Memory B cell (primary cell): ENCODE measurements at regions not wholly inside any gene's neighbourhood (a gene's known extent, or its start where the extent isn't known, plus 50 kb on each side); places are given as distances from the start of the nearest gene placed in this dataset.

Source experiments
- ATAC-seq: fragments of 150-1000 bp; cut with Tn5 transposase; 2 replicates; pipeline ENCODE4 v1.10.0; 2021; ENCODE audit warnings: low read depth, mild to moderate bottlenecking, moderate library complexity
- DNase-seq, 2 donors: peaks; one replicate each; pipeline ENCODE4 v3.0.0; 2022; ENCODE audit warnings: low spot score in 2 of 2
- H3K27ac Mint-ChIP-seq: one replicate; pipeline ENCODE4 v1.8.0; 2022; ENCODE audit warnings: mild to moderate bottlenecking, moderate library complexity, mixed read lengths
- H3K27me3 Mint-ChIP-seq: one replicate; pipeline ENCODE4 v1.8.0; 2022; ENCODE audit warnings: mixed read lengths
- H3K36me3 Mint-ChIP-seq: one replicate; pipeline ENCODE4 v1.8.0; 2022; ENCODE audit warnings: mild to moderate bottlenecking, mixed read lengths
- H3K4me1 Mint-ChIP-seq: one replicate; pipeline ENCODE4 v1.8.0; 2022; ENCODE audit warnings: mixed read lengths
- H3K4me3 Mint-ChIP-seq: one replicate; pipeline ENCODE4 v1.8.0; 2022; ENCODE audit warnings: mild to moderate bottlenecking, moderate library complexity, mixed read lengths
- H3K9me3 Mint-ChIP-seq: one replicate; pipeline ENCODE4 v1.8.0; 2022; ENCODE audit warnings: mixed read lengths

GRCh38 chr12:85662207-85662602, 174.0 kb downstream of the RASSF9 start:
- no peak for DNase-seq

GRCh38 chr12:85663631-85664030, 172.6 kb downstream of the RASSF9 start:
- ATAC-seq, result no peak
- DNase-seq, result no peak
- Mint-ChIP-seq H3K4me1 (no peaks in the 10 kb centered on the region), H3K27ac (no peak overlapping the region), H3K27me3 (no peaks in the 10 kb centered on the region), H3K4me3 (no peak overlapping the region), H3K36me3 (no peaks in the 10 kb centered on the region), H3K9me3 (peaks cover 5% of the 10 kb centered on the region)

More at GRCh38 chr12:85662207-85662602, 174.0 kb downstream of the RASSF9 start:
- Mint-ChIP-seq H3K27ac (no peak overlapping the region), H3K9me3 (peaks cover 8% of the 10 kb centered on the region), H3K36me3 (no peaks in the 10 kb centered on the region), H3K4me1 (no peaks in the 10 kb centered on the region), H3K4me3 (no peak overlapping the region), H3K27me3 (no peaks in the 10 kb centered on the region)
- ATAC-seq, result no peak

DNA sequence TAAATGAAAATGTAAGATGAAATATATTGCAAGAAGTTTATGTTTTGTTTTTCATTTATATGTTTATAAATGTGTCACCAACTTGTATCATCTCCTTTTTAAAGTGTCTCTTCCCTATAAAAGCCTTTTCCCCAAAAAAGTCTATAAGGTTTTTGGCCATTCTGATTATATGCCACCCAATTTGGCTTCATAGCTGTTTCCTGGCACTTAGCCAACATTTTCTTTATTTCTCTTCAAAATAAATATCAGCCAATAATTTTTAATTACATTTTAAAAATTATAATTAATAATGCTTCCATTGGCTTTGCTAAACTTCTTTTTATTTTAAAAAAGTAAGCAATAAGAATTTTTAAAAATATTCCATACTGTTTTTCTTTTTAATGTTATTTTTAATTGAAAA, 171.8 kb downstream of the RASSF9 start:
- Mint-ChIP-seq H3K36me3 (no peaks in the 10 kb centered on the region), H3K4me1 (no peaks in the 10 kb centered on the region), H3K9me3 (peaks cover 3% of the 10 kb centered on the region), H3K27me3 (no peaks in the 10 kb centered on the region), H3K4me3 (no peak overlapping the region), H3K27ac (no peak overlapping the region)
- ATAC-seq, result no peak
- DNase-seq, result no peak

DNA sequence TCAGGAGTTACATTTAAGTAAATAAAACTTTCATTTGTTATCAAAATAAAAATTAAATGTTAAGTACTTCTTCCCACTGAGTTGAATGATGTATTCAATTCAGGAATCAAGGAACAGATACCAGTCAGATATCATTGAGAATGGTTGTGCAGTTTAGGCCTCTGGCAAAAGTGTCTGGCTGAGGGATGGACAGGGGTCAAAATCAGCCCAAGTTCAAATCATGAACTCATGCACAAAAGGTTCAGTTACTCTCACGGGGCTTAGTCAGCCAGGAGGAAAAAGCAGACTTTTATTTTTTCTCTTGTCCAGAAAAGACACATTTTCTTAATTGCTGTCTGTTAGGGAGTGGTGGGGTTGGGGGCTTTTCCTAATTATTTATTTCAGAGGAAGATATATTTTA, 166.3 kb downstream of the RASSF9 start:
- Mint-ChIP-seq H3K4me3 (no peak overlapping the region), H3K9me3 (peaks cover 3% of the 10 kb centered on the region), H3K27ac (no peak overlapping the region), H3K27me3 (no peaks in the 10 kb centered on the region), H3K4me1 (no peaks in the 10 kb centered on the region), H3K36me3 (no peaks in the 10 kb centered on the region)
- DNase-seq (no peak), ATAC-seq (no peak)

- peaks cover 3% of the 10 kb centered on the region for H3K9me3 Mint-ChIP-seq
- ATAC-seq (no peak), DNase-seq (no peak)
- H3K27me3 Mint-ChIP-seq, result no peaks in the 10 kb centered on the region
- H3K27ac Mint-ChIP-seq, result no peak overlapping the region
- H3K36me3 Mint-ChIP-seq, result no peaks in the 10 kb centered on the region
- no peak overlapping the region for H3K4me3 Mint-ChIP-seq
- no peaks in the 10 kb centered on the region for H3K4me1 Mint-ChIP-seq
These were observed 163.8 kb downstream of the RASSF9 start for GRCh38 chr12:85672436-85672835.

GRCh38 chr12:85673921-85674420, 162.2 kb downstream of the RASSF9 start:
- no peak for ATAC-seq
- H3K4me3 Mint-ChIP-seq, result no peak overlapping the region
- peaks cover 3% of the 10 kb centered on the region for H3K9me3 Mint-ChIP-seq
- no peaks in the 10 kb centered on the region for H3K36me3 Mint-ChIP-seq
- H3K27ac Mint-ChIP-seq, result no peak overlapping the region
- no peaks in the 10 kb centered on the region for H3K27me3 Mint-ChIP-seq
- H3K4me1 Mint-ChIP-seq, result no peaks in the 10 kb centered on the region
- no peak for DNase-seq

DNA sequence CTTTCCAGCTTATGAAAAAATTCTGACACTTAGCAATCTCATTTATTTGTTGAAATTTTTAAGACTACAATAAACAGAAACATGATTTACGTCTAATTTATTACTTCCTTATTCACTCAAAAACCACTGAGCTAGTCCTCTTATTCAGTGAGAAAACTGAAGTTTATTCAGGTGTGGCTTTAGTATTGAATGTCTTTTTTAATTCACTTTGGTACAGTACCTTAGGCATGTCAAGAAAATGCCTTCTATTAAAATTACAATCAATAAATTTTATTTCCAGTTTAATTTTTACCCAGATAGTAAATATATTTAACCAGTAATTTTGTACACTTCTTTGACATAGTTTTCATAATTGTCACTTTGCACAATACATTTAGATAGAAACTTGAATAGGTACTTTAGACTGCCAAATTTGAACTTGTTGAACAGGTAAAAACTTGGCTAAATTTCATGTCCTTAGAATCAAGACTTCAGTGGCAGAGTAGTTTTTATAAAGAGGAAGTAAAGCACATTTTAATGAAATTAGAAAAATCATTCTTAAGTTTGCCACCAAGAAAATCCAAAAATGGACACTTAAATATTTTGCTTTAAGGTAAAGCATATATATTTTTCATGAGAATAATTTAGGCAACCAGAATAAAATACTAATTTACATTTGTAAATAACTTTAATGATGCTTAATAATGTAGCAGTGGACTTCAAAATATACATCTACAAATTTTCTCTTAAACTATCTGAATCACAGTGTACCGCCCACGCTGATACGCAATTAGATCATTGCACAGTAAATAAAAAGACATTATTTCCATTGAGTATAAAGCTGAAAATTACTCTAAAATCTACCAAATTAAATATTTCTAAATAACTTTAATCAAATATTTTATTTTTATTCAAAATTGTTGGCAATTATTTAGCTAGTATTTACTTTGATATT, 159.1 kb downstream of the RASSF9 start:
- Mint-ChIP-seq H3K9me3 (peaks cover 6% of the 10 kb centered on the region), H3K36me3 (no peaks in the 10 kb centered on the region), H3K27ac (no peak overlapping the region), H3K27me3 (no peaks in the 10 kb centered on the region), H3K4me3 (no peak overlapping the region), H3K4me1 (no peaks in the 10 kb centered on the region)
- ATAC-seq (no peak), DNase-seq (no peak)

GRCh38 chr12:85679296-85679695, 156.9 kb downstream of the RASSF9 start:
- no peak for ATAC-seq
- Mint-ChIP-seq H3K4me3 (no peak overlapping the region), H3K36me3 (no peaks in the 10 kb centered on the region), H3K27me3 (no peaks in the 10 kb centered on the region), H3K4me1 (no peaks in the 10 kb centered on the region), H3K27ac (no peak overlapping the region), H3K9me3 (peaks cover 3% of the 10 kb centered on the region)
- no peak for DNase-seq

GRCh38 chr12:85680881-85681280, 155.3 kb downstream of the RASSF9 start:
- DNase-seq (no peak), ATAC-seq (no peak)
- no peaks in the 10 kb centered on the region for H3K4me1 Mint-ChIP-seq
- H3K27me3 Mint-ChIP-seq, result no peaks in the 10 kb centered on the region
- H3K36me3 Mint-ChIP-seq, result no peaks in the 10 kb centered on the region
- H3K9me3 Mint-ChIP-seq, result peaks cover 3% of the 10 kb centered on the region
- no peak overlapping the region for H3K27ac Mint-ChIP-seq
- no peak overlapping the region for H3K4me3 Mint-ChIP-seq

- peaks cover 3% of the 10 kb centered on the region for H3K9me3 Mint-ChIP-seq
- no peaks in the 10 kb centered on the region for H3K36me3 Mint-ChIP-seq
- H3K4me1 Mint-ChIP-seq, result no peaks in the 10 kb centered on the region
- DNase-seq (no peak), ATAC-seq (no peak)
- no peaks in the 10 kb centered on the region for H3K27me3 Mint-ChIP-seq
- no peak overlapping the region for H3K4me3 Mint-ChIP-seq
- no peak overlapping the region for H3K27ac Mint-ChIP-seq
These were observed 154.9 kb downstream of the RASSF9 start for GRCh38 chr12:85681333-85681732.

DNA sequence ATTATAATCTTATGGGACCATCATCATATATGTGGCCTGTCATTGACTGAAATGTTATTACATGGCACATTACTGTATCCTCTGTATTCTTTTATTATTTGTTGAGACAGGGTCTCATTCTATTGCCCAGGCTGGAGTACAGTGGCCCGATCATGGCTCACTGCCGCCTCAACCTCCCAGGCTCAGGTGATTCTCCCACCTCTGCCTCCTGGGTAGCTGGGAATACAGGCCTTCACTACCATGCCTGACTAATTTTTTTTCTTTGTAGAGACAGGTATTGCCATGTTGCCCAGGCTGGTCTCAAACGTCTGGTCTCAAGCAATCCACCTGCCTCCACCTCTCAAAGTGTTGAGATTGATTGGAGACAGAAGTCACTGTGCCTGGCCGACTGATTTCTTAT, 153.2 kb downstream of the RASSF9 start:
- peaks cover 3% of the 10 kb centered on the region for H3K9me3 Mint-ChIP-seq
- ATAC-seq, result no peak
- no peak for DNase-seq
- no peaks in the 10 kb centered on the region for H3K27me3 Mint-ChIP-seq
- no peaks in the 10 kb centered on the region for H3K36me3 Mint-ChIP-seq
- H3K4me1 Mint-ChIP-seq, result no peaks in the 10 kb centered on the region
- no peak overlapping the region for H3K4me3 Mint-ChIP-seq
- H3K27ac Mint-ChIP-seq, result no peak overlapping the region

GRCh38 chr12:85688837-85689236, 147.4 kb downstream of the RASSF9 start:
- no peak for ATAC-seq
- no peak for DNase-seq

DNA sequence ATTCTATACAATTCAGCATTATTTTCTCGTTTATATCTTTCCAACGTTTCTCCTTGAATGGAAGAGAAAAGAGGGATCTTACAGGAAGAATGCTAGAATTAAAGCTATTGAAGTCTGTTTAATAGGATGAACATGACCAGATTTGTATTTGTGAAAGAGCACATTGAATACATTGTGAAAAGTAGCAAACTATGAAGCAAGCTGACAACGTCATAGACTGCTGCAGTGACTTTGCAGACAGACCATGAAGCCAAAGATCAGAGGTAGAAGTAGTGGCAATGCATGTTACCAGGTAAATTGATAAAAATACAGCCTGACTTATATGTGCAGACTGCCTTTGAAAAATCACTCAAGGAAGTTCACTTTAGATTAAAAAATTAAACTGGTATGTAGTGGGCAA, 146.1 kb downstream of the RASSF9 start:
- Mint-ChIP-seq H3K27me3 (no peaks in the 10 kb centered on the region), H3K36me3 (no peaks in the 10 kb centered on the region), H3K4me3 (no peak overlapping the region), H3K4me1 (no peaks in the 10 kb centered on the region), H3K27ac (no peak overlapping the region), H3K9me3 (no peaks in the 10 kb centered on the region)
- DNase-seq (no peak), ATAC-seq (no peak)

More at GRCh38 chr12:85688837-85689236, 147.4 kb downstream of the RASSF9 start:
- Mint-ChIP-seq H3K4me1 (no peaks in the 10 kb centered on the region), H3K27ac (no peak overlapping the region), H3K9me3 (no peaks in the 10 kb centered on the region), H3K27me3 (no peaks in the 10 kb centered on the region), H3K4me3 (no peak overlapping the region), H3K36me3 (no peaks in the 10 kb centered on the region)

DNA sequence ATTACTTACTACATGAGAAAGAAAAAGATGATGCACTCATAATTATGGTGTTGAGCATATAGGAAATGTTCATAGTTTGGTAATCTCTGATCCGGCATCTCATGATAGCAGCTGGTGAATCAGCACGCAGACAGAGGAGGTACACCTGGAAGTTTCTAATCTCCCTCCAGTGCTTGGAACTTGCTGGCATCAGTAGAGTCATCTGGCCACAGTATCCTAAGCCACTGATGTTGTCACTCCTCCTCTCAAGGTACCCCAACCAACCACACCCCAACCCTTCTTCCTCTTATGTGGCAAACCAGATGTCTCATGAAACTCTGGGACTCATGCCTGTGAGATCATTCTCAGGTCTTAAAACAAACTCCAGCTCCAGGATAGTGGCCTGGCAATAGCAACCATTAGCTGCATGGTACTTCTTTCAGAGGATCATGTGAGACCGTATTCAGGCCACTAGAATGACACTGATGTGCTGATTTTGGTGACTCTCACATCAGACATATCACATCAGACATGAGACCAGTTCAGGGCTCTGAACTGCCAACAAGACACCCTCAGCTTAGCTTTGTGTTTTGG, 143.0 kb downstream of the RASSF9 start:
- no peaks in the 10 kb centered on the region for H3K4me1 Mint-ChIP-seq
- H3K27me3 Mint-ChIP-seq, result no peaks in the 10 kb centered on the region
- no peak overlapping the region for H3K4me3 Mint-ChIP-seq
- DNase-seq, result no peak
- H3K9me3 Mint-ChIP-seq, result no peaks in the 10 kb centered on the region
- H3K36me3 Mint-ChIP-seq, result no peaks in the 10 kb centered on the region
- no peak for ATAC-seq
- no peak overlapping the region for H3K27ac Mint-ChIP-seq
